Progenitor cell of endocrine pancreas (in vitro differentiated cells): ENCODE measurements at regions not wholly inside any gene's neighbourhood (a gene's known extent, or its start where the extent isn't known, plus 50 kb on each side); places are given as distances from the start of the nearest gene placed in this dataset.
"Not testable (repeated sequence)": the region's sequence is repeated elsewhere in the genome, so short reads cannot be mapped to it uniquely, and the experiment has no call there.

Experiments
- DNase-seq: peaks from one replicate; pipeline ENCODE4 v3.0.0; 2021; ENCODE audit warnings: low spot score; ENCODE audit not compliant: unreplicated experiment
- H3K27ac Mint-ChIP-seq: 2 replicates; pipeline ENCODE4 v1.8.0; 2021; ENCODE audit warnings: mild to moderate bottlenecking, moderate library complexity, mixed read lengths
- H3K27me3 Mint-ChIP-seq: 2 replicates; pipeline ENCODE4 v1.8.0; 2021; ENCODE audit warnings: mixed read lengths
- H3K36me3 Mint-ChIP-seq: 2 replicates; pipeline ENCODE4 v1.8.0; 2022; ENCODE audit warnings: mixed read lengths; ENCODE audit not compliant: insufficient read depth
- H3K4me1 Mint-ChIP-seq: 2 replicates; pipeline ENCODE4 v1.8.0; 2021; ENCODE audit warnings: low read depth, mixed read lengths
- H3K4me3 Mint-ChIP-seq: 2 replicates; pipeline ENCODE4 v1.8.0; 2021; ENCODE audit warnings: low read depth, mild to moderate bottlenecking, moderate library complexity, mixed read lengths
- H3K9me3 Mint-ChIP-seq: 2 replicates; pipeline ENCODE4 v1.8.0; 2021; ENCODE audit warnings: low read depth, mixed read lengths
- CTCF ChIP-seq: fragments of 200-600 bp; sonication (generic); IDR thresholded peaks from one replicate; pipeline ENCODE4 v1.5.0; 2021; ENCODE audit warnings: antibody characterized with exemption, mild to moderate bottlenecking; ENCODE audit not compliant: unreplicated experiment

DNA sequence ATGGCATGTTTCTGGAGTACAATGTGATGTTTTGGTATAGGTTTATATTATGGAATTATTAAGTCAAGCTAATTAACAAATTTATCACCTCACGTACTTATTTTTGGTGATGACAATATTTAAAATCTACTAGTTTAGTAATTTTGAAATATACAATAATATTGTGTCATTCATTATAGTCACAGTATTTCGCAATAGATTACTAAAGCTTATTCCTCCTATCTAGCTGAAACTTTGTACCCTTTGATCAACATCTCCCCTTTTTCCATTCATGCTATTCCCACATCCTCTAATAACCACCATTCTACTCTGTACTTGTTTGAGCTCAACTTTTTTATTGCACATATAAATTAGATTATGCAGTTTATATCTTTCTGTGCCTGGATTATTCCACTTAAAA is 164.8 kb upstream of the SPANXN4 start:
- Mint-ChIP-seq H3K27me3 (no peaks in the 10 kb centered on the region), H3K9me3 (peaks cover 31% of the 10 kb centered on the region), H3K36me3 (no peaks in the 10 kb centered on the region), H3K4me3 (no peak overlapping the region), H3K4me1 (no peaks in the 10 kb centered on the region), H3K27ac (no peak overlapping the region)
- no peak for TF ChIP-seq CTCF
- DNase-seq: no peak

- no peak overlapping the region for H3K4me3 Mint-ChIP-seq
- no peak overlapping the region for H3K27ac Mint-ChIP-seq
- H3K4me1 Mint-ChIP-seq: no peaks in the 10 kb centered on the region
- H3K36me3 Mint-ChIP-seq: no peaks in the 10 kb centered on the region
- H3K27me3 Mint-ChIP-seq: no peaks in the 10 kb centered on the region
- no peak for DNase-seq
- peaks cover 28% of the 10 kb centered on the region for H3K9me3 Mint-ChIP-seq
- TF ChIP-seq CTCF: no peak
These were observed 164.2 kb upstream of the SPANXN4 start for GRCh38 chrX:142861557-142861956.

DNA sequence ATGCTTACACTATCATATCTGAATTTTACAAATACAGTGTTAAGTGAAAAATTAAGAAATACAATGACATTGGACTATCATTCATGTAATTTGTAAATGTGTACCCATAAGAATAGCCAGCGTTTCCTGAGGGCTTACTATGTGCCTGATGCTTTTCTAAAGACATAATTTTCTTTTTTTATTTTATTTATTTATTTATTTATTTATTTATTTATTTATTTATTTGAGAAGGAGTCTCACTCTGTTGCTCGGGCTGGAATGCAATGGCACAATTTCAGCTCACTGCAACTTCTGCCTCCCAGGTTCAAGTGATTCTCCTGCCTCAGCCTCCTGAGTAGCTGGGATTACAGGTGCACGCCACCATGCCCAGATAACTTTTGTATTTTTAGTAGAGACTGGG is 159.5 kb upstream of the SPANXN4 start:
- H3K9me3 Mint-ChIP-seq: peaks cover 25% of the 10 kb centered on the region
- not testable (repeated sequence) for H3K4me1 Mint-ChIP-seq

GRCh38 chrX:142873214-142873613 is 152.5 kb upstream of the SPANXN4 start:
- H3K27me3 Mint-ChIP-seq: no peaks in the 10 kb centered on the region
- H3K27ac Mint-ChIP-seq: no peak overlapping the region
- no peak for DNase-seq
- no peak for TF ChIP-seq CTCF
- H3K36me3 Mint-ChIP-seq: peaks cover 2% of the 10 kb centered on the region
- H3K4me3 Mint-ChIP-seq: no peak overlapping the region
- peaks cover 27% of the 10 kb centered on the region for H3K9me3 Mint-ChIP-seq
- H3K4me1 Mint-ChIP-seq: no peaks in the 10 kb centered on the region

More for the DNA sequence above, 159.5 kb upstream of the SPANXN4 start:
- H3K27me3 Mint-ChIP-seq, H3K36me3 Mint-ChIP-seq, DNase-seq, H3K27ac Mint-ChIP-seq, H3K4me3 Mint-ChIP-seq: not testable (repeated sequence)

DNA sequence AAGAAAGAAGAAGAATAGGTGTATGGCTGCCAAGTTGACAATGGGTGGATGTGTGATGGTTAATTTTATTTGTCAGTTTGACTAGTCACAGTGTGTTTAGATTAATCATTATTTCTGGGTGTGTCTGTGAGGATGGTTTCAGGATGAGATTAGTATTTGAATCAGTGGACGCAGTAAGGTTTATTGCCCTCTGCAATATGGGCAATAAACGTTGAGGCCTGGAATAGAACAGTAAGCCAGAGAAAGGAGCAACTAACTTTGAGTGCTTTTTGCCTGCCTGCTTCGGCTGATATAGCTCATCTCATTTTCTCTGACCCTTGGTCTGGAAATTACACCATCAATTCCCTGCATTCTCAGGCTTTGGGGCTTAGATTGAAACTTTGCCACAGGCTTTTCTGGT is 140.8 kb upstream of the SPANXN4 start:
- no peak for TF ChIP-seq CTCF
- Mint-ChIP-seq H3K4me1 (no peaks in the 10 kb centered on the region), H3K27ac (no peak overlapping the region), H3K9me3 (peaks cover 22% of the 10 kb centered on the region), H3K4me3 (no peak overlapping the region), H3K36me3 (no peaks in the 10 kb centered on the region), H3K27me3 (no peaks in the 10 kb centered on the region)
- DNase-seq: no peak

GRCh38 chrX:142891046-142891445 is 134.7 kb upstream of the SPANXN4 start:
- Mint-ChIP-seq H3K36me3 (no peaks in the 10 kb centered on the region), H3K27me3 (no peaks in the 10 kb centered on the region), H3K9me3 (peaks cover 17% of the 10 kb centered on the region), H3K4me3 (no peak overlapping the region), H3K27ac (no peak overlapping the region), H3K4me1 (peaks cover 4% of the 10 kb centered on the region)
- no peak for DNase-seq
- TF ChIP-seq CTCF: no peak
